Superior temporal gyrus (tissue), 1 donor: ENCODE measurements at regions not wholly inside any gene's neighbourhood (a gene's known extent, or its start where the extent isn't known, plus 50 kb on each side); places are given as distances from the start of the nearest gene placed in this dataset.
"Not testable (repeated sequence)": the region's sequence is repeated elsewhere in the genome, so short reads cannot be mapped to it uniquely, and the experiment has no call there.

ENCODE experiments used
- DNase-seq: peaks from one replicate; pipeline ENCODE4 v3.0.0-alpha.2; 2016; ENCODE audit errors: extremely low spot score

- DNase-seq = no peak
Observed at GRCh38 chr2:121132054-121132761, 152.8 kb downstream of the TFCP2L1 start.

GRCh38 chr2:121132762-121133107, 152.3 kb downstream of the TFCP2L1 start:
- no peak for DNase-seq

GRCh38 chr2:121133551-121134319, 151.3 kb downstream of the TFCP2L1 start:
- no peak for DNase-seq

- no peak for DNase-seq
Observed at GRCh38 chr2:121134728-121135127, 150.3 kb downstream of the TFCP2L1 start.

- DNase-seq = no peak
Observed at GRCh38 chr2:121135168-121135853, 149.7 kb downstream of the TFCP2L1 start.

GRCh38 chr2:121136323-121136722, 148.7 kb downstream of the TFCP2L1 start:
- DNase-seq = no peak

- no peak for DNase-seq
Observed at GRCh38 chr2:121137571-121137970, 147.4 kb downstream of the TFCP2L1 start.

- DNase-seq = no peak
Observed at GRCh38 chr2:121140734-121141133, 144.3 kb downstream of the TFCP2L1 start.

GRCh38 chr2:121142452-121142851, 142.6 kb downstream of the TFCP2L1 start:
- no peak for DNase-seq

GRCh38 chr2:121144111-121144510, 140.9 kb downstream of the TFCP2L1 start:
- no peak for DNase-seq

GRCh38 chr2:121146630-121147029, 138.4 kb downstream of the TFCP2L1 start:
- no peak for DNase-seq

GRCh38 chr2:121147766-121148165, 137.2 kb downstream of the TFCP2L1 start:
- no peak for DNase-seq

- no peak for DNase-seq
Observed at GRCh38 chr2:121148481-121148880, 136.5 kb downstream of the TFCP2L1 start.

- DNase-seq = no peak
Observed at GRCh38 chr2:121149384-121149783, 135.6 kb downstream of the TFCP2L1 start.

- no peak for DNase-seq
Observed at GRCh38 chr2:121150126-121150525, 134.9 kb downstream of the TFCP2L1 start.

GRCh38 chr2:121150713-121151112, 134.3 kb downstream of the TFCP2L1 start:
- no peak for DNase-seq

GRCh38 chr2:121151311-121152109, 133.5 kb downstream of the TFCP2L1 start:
- no peak for DNase-seq

- no peak for DNase-seq
Observed at GRCh38 chr2:121152861-121153260, 132.1 kb downstream of the TFCP2L1 start.

GRCh38 chr2:121153516-121153915, 131.5 kb downstream of the TFCP2L1 start:
- no peak for DNase-seq

- DNase-seq = no peak
Observed at GRCh38 chr2:121155502-121156056, 129.4 kb downstream of the TFCP2L1 start.

- DNase-seq = not testable (repeated sequence)
Observed at GRCh38 chr2:121157481-121157880, 127.5 kb downstream of the TFCP2L1 start.
